Neural progenitor cell (in vitro differentiated cells): ENCODE measurements at regions not wholly inside any gene's neighbourhood (a gene's known extent, or its start where the extent isn't known, plus 50 kb on each side); places are given as distances from the start of the nearest gene placed in this dataset.

ENCODE experiments used
- DNase-seq: peaks from one replicate; pipeline ENCODE4 v3.0.0-alpha.2; 2016; ENCODE audit warnings: low spot score
- H2AFZ ChIP-seq: fragments of 200-600 bp; sonication (generic); replicated peaks from 2 replicates; pipeline ENCODE4 v1.6.1; 2016; ENCODE audit warnings: antibody characterized with exemption
- H3F3A ChIP-seq: fragments of 200-600 bp; sonication (generic); 2 replicates; pipeline ENCODE4 v1.6.1; 2016; ENCODE audit warnings: antibody characterized with exemption, low read depth
- H3K27ac ChIP-seq: fragments of 200-600 bp; sonication (generic); 2 replicates; pipeline ENCODE4 v1.5.1; 2016; ENCODE audit warnings: mild to moderate bottlenecking
- H3K27me3 ChIP-seq: fragments of 200-600 bp; sonication (generic); 2 replicates; pipeline ENCODE4 v1.6.1; 2016; ENCODE audit warnings: mild to moderate bottlenecking, moderate library complexity
- H3K36me3 ChIP-seq: fragments of 200-600 bp; sonication (generic); 2 replicates; pipeline ENCODE4 v1.5.1; 2016
- H3K4me1 ChIP-seq: fragments of 200-600 bp; sonication (generic); 2 replicates; pipeline ENCODE4 v1.6.1; 2016; ENCODE audit warnings: mixed run types
- H3K4me2 ChIP-seq: fragments of 200-600 bp; sonication (generic); 2 replicates; pipeline ENCODE4 v1.6.1; 2016
- H3K4me3 ChIP-seq: fragments of 200-600 bp; sonication (generic); 2 replicates; pipeline ENCODE4 v1.5.1; 2016
- H3K79me2 ChIP-seq: fragments of 200-600 bp; sonication (generic); 2 replicates; pipeline ENCODE4 v1.6.1; 2016; ENCODE audit warnings: low read depth
- H3K9ac ChIP-seq: fragments of 200-600 bp; sonication (generic); 2 replicates; pipeline ENCODE4 v1.6.1; 2016
- H3K9me3 ChIP-seq: fragments of 200-600 bp; sonication (generic); 2 replicates; pipeline ENCODE4 v1.5.1; 2016; ENCODE audit warnings: low read depth
- H4K20me1 ChIP-seq: fragments of 200-600 bp; sonication (generic); 2 replicates; pipeline ENCODE4 v1.6.1; 2016; ENCODE audit warnings: low read depth
- H3K27ac Mint-ChIP-seq: 3 replicates; pipeline ENCODE4 v1.8.0; 2021; ENCODE audit warnings: mixed read lengths
- H3K27me3 Mint-ChIP-seq: 2 replicates; pipeline ENCODE4 v1.8.0; 2022; ENCODE audit warnings: low read depth, mild to moderate bottlenecking, inconsistent platforms, moderate library complexity, mixed read lengths; ENCODE audit not compliant: insufficient read depth
- H3K36me3 Mint-ChIP-seq: 3 replicates; pipeline ENCODE4 v1.8.0; 2021; ENCODE audit warnings: mixed read lengths
- H3K4me1 Mint-ChIP-seq: 3 replicates; pipeline ENCODE4 v1.8.0; 2021; ENCODE audit warnings: mixed read lengths
- H3K4me3 Mint-ChIP-seq: 3 replicates; pipeline ENCODE4 v1.8.0; 2021; ENCODE audit warnings: mild to moderate bottlenecking, moderate library complexity, mixed read lengths
- H3K9me3 Mint-ChIP-seq: 3 replicates; pipeline ENCODE4 v1.8.0; 2020; ENCODE audit warnings: mixed read lengths
- EZH2 ChIP-seq: fragments of 200-600 bp; sonication (generic); IDR thresholded peaks from 2 replicates; pipeline ENCODE4 v1.6.1; 2017; ENCODE audit warnings: antibody characterized with exemption, mild to moderate bottlenecking, moderate library complexity
- EZH2phosphoT487 ChIP-seq: fragments of 200-600 bp; sonication (generic); IDR thresholded peaks from 2 replicates; pipeline ENCODE4 v1.6.1; 2017; ENCODE audit warnings: antibody characterized with exemption
- TF ChIP-seq, protein P1 (sequence below): fragments of 200-600 bp; sonication (generic); IDR thresholded peaks from 2 replicates; pipeline ENCODE4 v1.5.1; 2017; ENCODE audit warnings: antibody characterized with exemption, mild to moderate bottlenecking

GRCh38 chr15:96560246-96560895, 229.9 kb downstream of the NR2F2 start:
- no peak overlapping the region for H3K4me2 ChIP-seq
- no peak for DNase-seq
- no peaks in the 10 kb centered on the region for H3K36me3 ChIP-seq
- Mint-ChIP-seq H3K9me3 (peaks cover 18% of the 10 kb centered on the region), H3K36me3 (no peaks in the 10 kb centered on the region), H3K4me3 (no peak overlapping the region), H3K27ac (no peak overlapping the region), H3K4me1 (no peaks in the 10 kb centered on the region), H3K27me3 (no peaks in the 10 kb centered on the region)
- TF ChIP-seq, protein P1, sequence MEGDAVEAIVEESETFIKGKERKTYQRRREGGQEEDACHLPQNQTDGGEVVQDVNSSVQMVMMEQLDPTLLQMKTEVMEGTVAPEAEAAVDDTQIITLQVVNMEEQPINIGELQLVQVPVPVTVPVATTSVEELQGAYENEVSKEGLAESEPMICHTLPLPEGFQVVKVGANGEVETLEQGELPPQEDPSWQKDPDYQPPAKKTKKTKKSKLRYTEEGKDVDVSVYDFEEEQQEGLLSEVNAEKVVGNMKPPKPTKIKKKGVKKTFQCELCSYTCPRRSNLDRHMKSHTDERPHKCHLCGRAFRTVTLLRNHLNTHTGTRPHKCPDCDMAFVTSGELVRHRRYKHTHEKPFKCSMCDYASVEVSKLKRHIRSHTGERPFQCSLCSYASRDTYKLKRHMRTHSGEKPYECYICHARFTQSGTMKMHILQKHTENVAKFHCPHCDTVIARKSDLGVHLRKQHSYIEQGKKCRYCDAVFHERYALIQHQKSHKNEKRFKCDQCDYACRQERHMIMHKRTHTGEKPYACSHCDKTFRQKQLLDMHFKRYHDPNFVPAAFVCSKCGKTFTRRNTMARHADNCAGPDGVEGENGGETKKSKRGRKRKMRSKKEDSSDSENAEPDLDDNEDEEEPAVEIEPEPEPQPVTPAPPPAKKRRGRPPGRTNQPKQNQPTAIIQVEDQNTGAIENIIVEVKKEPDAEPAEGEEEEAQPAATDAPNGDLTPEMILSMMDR: no peak
- TF ChIP-seq EZH2phosphoT487: no peak
- no peak for TF ChIP-seq EZH2
- H3K27me3 ChIP-seq: no peaks in the 10 kb centered on the region
- no peaks in the 10 kb centered on the region for H3K9me3 ChIP-seq
- H4K20me1 ChIP-seq: no peaks in the 10 kb centered on the region
- no peaks in the 10 kb centered on the region for H3K4me1 ChIP-seq
- no peak overlapping the region for H2AFZ ChIP-seq
- no peak overlapping the region for H3K4me3 ChIP-seq
- H3F3A ChIP-seq: no peaks in the 10 kb centered on the region
- H3K79me2 ChIP-seq: no peaks in the 10 kb centered on the region
- H3K27ac ChIP-seq: no peak overlapping the region
- H3K9ac ChIP-seq: no peak overlapping the region

- no peaks in the 10 kb centered on the region for H3K36me3 Mint-ChIP-seq
- no peak overlapping the region for H3K4me3 ChIP-seq
- H3K27me3 Mint-ChIP-seq: no peaks in the 10 kb centered on the region
- H3K4me3 Mint-ChIP-seq: no peak overlapping the region
- no peak overlapping the region for H3K27ac Mint-ChIP-seq
- no peak overlapping the region for H3K27ac ChIP-seq
- no peaks in the 10 kb centered on the region for H3K27me3 ChIP-seq
- no peaks in the 10 kb centered on the region for H3K4me1 ChIP-seq
- H3K36me3 ChIP-seq: no peaks in the 10 kb centered on the region
- H3K9me3 ChIP-seq: no peaks in the 10 kb centered on the region
- no peak for DNase-seq
- H2AFZ ChIP-seq: no peak overlapping the region
- H3K4me2 ChIP-seq: no peak overlapping the region
- H3F3A ChIP-seq: no peaks in the 10 kb centered on the region
- peaks cover 21% of the 10 kb centered on the region for H3K9me3 Mint-ChIP-seq
- TF ChIP-seq EZH2 (no peak), EZH2phosphoT487 (no peak)
- TF ChIP-seq, protein P1: no peak
- H3K79me2 ChIP-seq: no peaks in the 10 kb centered on the region
- H4K20me1 ChIP-seq: no peaks in the 10 kb centered on the region
- H3K4me1 Mint-ChIP-seq: no peaks in the 10 kb centered on the region
- H3K9ac ChIP-seq: no peak overlapping the region
Observed at GRCh38 chr15:96561593-96561992, 231.1 kb downstream of the NR2F2 start.

DNA sequence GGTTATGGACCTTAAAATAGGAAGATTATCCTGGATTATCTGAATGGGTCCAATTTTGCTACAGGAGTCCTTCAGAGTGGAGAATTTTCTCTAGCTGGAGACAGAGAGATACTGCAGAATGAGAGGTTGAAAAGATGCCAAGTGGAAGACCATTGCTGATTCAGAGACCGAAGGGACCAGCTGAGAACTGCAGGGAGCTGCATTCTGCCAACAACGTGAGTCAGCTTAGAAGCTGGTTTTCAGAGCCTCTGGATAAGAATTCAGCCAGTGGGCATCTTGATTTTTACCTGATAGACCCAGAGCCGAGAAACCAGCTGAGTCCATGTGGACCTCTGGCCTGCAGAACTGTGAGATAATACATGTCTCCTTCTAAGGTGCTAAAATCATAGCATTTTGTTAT, 234.0 kb downstream of the NR2F2 start:
- Mint-ChIP-seq H3K27ac (no peak overlapping the region), H3K36me3 (no peaks in the 10 kb centered on the region), H3K27me3 (no peaks in the 10 kb centered on the region), H3K4me1 (no peaks in the 10 kb centered on the region), H3K4me3 (no peak overlapping the region), H3K9me3 (peaks cover 21% of the 10 kb centered on the region)
- Histone ChIP-seq H4K20me1 (no peaks in the 10 kb centered on the region), H3K4me1 (no peaks in the 10 kb centered on the region), H3K9ac (no peak overlapping the region), H2AFZ (no peak overlapping the region), H3K27me3 (no peaks in the 10 kb centered on the region), H3F3A (no peaks in the 10 kb centered on the region), H3K9me3 (no peaks in the 10 kb centered on the region), H3K4me3 (no peak overlapping the region), H3K27ac (no peak overlapping the region), H3K4me2 (no peak overlapping the region), H3K79me2 (no peaks in the 10 kb centered on the region), H3K36me3 (no peaks in the 10 kb centered on the region)
- TF ChIP-seq EZH2phosphoT487 (no peak), EZH2 (no peak)
- TF ChIP-seq, protein P1: no peak
- no peak for DNase-seq
